NCI-H510A treated with DMSO at 0.1 percent for 48 hours (cell line): ENCODE measurements at regions not wholly inside any gene's neighbourhood (a gene's known extent, or its start where the extent isn't known, plus 50 kb on each side); places are given as distances from the start of the nearest gene placed in this dataset.

Source experiments
- DNase-seq: peaks from one replicate; lab custom pipeline; 2025; lab: John Stamatoyannopoulos, UW

DNA sequence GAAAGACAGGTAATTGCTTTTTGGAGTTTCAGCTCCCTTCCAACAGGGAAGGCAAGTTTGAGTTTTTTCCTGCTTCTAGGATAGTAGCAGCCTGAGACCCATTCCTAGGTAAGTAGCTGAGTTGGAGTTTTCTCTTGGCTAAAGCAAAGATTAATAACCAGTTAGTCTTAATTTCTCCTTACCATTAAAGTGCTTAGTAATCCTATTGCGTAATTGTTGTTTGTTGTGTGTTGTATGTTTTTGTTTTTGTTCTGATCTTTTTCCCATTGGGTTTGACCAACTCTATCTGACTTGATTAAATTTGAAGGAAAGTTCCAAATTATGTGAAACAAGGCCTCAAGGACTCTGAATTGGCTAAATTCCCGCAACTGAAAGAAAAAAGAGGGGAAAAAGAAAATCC is 83.5 kb downstream of the TBX22 start:
- no peak for DNase-seq

DNA sequence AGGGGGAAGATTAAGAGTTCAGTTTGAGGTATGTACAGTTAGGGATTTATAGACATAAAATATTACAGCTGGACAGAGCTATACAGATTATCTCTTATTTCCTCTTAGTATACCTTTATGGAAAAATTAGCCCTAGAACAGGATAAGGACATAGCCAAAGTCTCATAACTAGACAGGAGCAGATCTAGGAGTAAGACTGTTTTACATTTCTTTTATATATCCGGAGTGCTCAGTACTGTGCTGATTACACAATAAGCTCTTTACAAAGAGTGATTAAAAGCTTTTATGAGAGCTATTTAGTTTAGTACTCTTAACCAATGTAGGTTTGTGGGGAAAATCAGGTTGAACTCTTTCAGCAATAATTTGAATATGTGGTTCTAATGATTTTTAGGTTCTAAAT is 105.8 kb downstream of the TBX22 start:
- DNase-seq: no peak

DNA sequence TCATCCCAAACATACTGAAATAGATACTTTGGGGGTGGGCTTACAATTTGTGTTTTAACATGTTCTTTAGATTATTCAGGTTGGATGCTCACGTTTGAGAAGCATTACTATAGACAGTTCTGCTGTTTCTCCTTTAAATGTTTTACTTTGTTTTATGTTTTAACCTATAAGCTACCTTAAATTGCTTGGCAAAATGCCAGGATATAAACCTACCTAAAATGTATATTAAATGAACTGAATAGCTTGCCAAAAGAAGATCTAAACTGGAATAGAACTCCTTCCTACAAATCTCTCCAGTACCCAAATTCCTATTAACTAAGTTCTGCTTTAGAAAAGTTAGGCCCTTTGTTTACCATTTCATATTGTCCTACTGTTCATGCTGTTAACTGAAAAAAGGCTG is 124.4 kb downstream of the TBX22 start:
- DNase-seq: no peak

DNA sequence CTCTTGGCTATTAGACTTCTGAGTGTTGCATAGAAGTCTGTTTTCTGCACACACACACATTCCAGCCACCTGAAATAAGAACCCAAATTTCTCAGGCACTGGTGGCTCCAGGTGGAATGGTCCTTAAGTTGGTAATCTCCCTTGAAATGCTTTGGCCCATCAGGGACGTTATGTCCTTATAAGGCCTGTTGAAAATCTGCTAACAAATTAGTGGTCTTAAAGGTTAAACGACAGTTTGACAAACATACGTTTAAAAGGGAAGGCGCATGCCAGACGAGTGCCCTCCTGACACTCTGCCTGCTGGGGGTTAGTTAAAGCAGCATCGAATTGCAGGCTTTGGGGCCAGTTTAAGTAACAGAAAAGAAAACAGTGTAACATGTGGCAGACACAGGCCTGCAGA is 125.0 kb downstream of the TBX22 start:
- no peak for DNase-seq

DNA sequence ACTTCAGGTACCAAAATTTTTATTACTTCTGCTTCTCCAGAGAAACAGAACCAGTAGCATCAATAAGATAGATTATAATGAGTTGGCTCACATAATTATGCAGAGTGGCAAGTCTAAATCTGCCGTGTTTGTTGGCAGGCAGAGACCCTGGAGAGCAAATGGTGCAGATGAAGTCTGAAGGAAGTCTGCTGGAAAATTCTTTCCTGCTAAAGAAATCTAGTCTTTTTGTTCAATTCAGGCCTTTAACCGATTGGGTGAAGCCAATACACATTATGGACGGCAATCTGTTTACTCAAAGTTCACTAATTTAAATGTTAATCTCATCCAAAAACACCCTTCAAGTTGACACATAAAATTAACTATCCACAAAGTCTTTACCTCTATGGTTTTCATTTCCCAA is 156.0 kb downstream of the TBX22 start:
- DNase-seq: no peak

DNA sequence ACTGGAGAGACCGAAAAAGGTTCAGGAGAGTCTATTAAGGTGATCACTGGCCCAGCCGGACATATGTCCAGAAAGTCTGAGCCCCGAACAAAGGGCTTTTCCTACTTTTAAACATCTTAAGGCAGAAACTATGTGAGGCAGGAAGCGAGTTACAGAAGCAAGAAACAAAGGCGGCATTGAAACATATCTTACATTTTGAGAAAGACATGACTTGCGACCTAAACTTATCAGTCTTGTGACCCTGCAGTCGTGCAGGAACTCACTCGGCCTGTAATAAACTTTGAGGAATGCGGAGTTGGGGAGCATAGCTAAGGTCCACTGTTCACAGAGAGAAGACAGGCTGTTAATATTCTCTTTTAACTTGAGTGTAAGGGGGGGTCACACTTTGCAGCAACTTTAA is 158.7 kb downstream of the TBX22 start:
- no peak for DNase-seq

DNA sequence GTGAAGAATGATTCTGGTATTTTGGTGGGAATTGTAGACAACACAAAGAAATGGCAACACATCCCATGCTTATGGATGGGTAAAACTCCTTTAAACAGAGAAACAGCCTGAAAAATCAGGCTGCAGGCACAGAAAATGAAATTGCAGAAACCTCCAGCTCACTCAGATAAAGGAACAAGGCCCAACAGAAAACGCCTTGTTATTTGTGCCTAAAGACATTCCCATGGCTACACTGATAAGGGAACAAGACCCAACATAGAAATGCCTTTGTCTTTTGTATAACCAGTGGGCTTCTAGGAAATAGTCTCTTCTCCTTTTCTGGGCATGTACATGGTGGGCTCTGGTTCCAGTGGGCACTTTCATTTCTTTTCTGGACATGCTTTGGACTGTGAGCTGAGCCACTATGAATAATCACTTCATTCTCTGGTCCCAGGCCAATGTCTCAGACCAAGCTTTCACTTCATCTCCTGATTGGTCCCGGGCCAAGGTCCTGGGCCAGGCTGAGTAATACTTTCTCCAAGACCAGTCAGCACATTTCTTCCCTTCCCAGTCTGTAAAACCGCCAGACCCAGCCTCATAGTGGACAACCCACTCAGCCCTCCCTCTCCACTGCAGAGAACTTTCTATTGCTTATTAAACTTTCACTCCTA is 160.5 kb downstream of the TBX22 start:
- no peak for DNase-seq

DNA sequence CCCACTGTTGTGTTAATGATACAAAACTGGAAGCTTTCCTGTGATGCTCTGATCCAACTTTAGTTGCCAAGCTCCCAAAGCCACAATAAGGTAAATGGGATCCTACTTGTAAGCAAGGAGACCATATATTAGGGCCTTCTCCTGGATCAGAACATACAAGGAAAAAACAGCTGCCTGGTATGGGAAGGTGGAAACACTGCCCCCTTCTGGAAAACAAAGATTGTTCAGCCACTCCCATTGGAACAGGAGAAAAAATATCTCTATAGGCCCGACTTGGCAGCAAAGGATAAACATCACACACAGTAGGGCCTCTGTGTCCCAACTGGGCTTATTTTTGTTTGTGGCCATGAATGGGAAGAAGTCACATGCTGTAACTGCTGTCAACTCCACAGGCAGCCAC is 166.5 kb downstream of the TBX22 start:
- no peak for DNase-seq

DNA sequence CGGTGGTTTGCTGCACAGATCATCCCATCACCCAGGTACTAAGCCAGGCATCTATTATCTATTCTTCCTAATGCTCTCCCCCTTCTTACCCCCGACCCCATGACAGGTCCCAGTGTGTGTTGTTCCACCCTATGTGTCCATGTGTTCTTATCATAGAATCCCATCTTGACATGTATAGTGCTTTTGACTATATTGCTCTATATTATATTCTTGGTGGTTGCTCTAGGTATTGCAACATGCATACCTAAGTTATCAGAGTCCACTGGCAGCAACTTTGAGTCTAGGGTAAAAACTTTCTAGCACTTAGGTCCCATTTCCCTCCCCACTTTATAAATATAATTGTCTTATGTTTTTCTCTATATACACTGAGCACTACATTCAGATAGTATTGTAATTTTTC is 170.3 kb downstream of the TBX22 start:
- no peak for DNase-seq

DNA sequence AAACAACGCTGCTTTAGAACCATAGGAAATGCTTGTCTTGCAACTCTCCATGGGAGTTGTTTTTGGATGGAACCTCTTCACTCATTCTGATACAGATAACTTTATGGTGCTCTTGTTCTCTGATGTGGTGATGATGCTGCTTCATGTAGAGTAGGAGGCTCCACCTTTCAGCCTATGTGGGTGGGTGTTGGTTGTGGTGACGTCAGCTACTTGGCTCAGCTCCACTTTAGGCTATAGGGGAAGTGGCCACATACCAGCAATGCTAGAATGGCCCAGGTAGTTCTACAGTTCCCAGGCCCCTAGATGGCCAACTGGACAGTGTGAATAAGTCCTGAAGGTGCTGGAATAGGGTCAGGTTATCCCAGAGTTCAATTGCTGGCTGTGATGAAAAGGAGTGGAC is 192.1 kb downstream of the TBX22 start:
- no peak for DNase-seq

DNA sequence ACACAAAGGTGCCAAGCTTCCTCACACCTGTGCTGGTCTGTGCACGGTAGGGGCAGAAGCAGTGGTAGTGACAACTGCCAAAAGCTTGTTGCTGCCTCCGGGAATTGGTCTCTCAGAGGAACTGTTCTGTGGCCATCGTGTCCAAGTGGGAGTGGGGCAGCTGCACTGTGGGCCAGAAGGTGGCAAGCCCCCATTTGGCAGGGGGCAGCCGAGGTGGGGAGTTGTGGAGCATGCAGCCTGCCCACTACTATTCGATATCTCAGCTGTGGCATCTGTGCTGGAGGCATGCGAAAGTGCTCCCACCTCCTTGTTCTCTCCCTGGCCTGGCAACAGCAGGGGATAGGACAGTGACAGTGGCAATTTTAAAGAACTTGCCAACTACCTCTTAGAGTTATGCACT is 192.8 kb downstream of the TBX22 start:
- DNase-seq: no peak

DNA sequence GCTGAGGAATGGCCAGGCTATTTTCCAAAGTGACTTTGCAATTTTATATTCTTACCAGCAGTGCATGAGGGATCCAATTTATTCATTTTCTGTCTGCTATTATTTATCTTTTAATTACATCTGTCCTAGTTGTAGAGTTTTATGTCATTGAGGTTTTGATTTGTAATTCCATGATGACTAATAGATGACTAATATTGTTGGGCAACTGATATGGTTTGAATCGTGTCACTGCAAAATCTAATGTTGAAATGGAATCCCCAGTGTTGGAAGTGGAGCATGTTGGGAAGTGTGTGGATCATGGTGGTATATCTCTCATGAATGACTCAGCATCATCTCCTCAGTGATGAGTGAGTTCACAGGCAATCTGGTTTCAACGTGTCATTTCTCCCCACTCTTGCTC is 201.5 kb downstream of the TBX22 start:
- DNase-seq: no peak

DNA sequence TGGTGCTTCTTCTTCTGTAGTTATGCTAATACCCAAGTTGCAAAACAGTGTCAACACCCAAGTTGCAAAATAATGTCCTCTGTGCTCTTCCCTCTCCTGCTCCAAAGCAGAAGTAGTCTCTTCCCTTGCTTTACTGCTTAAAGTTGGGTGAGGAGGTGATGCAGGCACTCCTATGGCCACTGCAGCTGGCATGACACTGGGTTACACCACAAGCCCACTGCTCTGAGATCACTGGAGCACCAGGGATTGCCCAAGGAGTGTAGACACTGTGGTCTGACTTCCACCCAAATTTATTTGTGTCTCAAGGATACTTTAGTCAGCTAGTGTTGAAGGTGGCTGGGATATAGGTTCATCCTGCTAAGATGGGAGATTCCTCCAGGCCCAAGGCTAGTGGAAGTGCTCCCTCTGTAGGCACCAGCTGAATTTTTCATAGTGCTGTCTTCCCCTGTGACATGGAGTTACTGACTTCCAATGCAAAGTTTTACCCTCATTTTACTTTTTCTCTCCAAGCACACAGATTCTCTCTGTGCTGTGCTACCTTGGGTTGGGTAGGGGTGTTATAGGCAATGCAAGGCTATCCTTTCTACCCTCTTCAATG is 196.2 kb upstream of the TENT5D start:
- no peak for DNase-seq

DNA sequence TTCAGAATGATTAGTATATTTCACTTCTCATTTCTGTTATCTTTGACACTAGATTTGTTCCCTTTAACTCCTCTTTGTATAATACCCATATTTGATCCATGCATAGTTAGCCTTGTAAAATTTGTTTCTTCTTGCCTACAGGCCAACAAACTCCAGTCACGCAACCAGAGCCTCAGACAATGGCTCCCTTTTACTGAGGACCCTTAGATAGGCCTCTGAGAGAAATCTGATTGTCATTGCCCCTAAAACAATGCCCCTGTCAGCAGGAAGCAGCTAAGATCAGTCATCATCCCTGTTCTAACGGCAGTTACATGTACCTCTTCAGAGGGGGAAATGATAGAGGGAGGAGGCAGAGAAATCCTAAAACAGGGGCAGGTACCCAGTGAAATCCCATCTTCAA is 190.6 kb upstream of the TENT5D start:
- DNase-seq: no peak

DNA sequence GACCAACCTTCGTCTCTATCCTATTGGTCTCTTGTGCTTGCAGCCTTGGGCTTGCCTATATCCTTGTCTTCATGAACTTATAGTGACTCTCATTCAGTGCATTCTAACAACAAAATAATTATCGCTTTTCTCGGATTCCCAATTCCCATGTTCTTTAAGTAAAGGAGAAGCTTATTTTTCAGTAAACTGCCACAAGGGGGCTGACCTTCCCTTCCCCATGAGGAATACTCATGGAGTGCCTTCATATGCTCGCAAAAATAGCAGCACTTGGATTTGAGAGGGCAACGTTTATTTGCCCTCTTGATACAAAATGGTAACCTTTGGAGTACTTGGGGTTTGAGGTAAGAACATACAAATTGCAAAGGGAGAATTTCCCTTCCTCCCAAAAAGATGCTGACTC is 183.2 kb upstream of the TENT5D start:
- no peak for DNase-seq

DNA sequence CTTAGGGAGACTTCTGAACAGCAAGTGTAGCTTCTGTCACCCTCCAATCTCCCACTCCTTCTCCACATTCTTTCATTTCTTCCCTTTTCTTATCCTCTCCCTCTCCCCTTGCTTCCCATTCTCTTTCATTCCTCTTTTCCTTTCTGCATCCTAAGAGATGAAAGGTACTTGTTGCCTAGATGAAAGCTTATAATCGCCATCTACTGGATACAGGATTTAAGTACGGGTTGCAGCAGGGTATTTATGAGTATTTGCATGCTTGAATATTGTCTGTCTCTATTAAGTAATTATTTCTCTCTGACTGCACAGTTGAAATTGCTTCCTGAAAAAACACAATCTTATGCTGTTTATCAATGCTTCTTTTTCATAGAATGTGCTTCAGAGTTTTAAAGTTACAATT is 174.0 kb upstream of the TENT5D start:
- no peak for DNase-seq

DNA sequence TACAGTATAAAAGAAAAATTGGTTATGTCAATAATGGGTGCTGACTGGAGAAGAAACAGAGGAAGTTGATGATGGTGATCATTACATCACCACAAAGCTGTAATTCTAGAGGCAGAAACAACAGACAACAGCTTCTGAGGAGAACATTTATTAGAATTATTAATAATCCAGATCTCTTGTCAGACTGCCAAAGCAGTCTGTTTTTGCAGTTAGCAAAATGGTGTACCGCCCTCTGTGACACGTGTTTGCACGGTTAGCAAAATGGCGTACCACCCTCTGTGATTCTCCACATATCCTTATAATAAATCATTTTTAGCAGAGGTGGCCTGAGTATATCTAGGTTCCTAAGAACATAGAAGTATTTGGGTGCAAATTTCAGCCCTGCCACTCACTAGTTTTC is 154.0 kb upstream of the TENT5D start:
- no peak for DNase-seq

DNA sequence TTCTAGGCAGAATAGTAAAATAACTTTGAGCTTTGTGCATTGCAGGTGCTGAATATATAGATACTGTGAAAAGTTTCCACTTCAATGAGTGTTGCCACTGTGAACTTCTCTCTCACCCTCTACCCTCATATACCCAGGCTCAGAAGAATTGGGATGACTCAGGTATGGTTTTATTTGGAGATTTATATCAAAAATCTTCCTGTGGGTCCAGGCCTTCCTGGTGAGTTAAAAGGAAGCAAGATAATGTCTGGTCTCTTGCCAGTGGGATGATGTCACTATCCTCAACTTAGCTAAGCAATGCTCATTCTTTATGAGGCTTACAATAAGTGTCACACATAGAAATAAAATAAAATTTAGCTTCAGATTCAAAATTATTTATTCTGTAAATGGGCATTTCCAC is 153.3 kb upstream of the TENT5D start:
- no peak for DNase-seq

DNA sequence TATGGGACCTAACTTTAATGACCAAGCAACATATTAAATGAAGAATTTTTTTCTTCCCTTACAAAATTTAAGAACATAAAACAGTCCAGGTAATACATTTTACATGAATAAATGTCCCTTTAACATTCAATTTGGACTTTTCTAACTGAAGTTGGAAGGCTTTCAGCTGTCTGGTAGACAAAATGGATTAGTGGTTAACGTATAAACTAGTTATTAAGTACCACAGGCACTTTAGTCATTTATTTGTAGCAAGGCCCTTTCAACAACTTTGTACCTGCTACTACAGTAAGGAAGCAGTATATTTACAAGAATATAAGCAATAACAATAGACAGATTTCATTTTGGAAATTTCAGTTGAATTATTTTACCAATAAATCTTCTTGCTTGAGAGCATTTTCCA is 152.5 kb upstream of the TENT5D start:
- no peak for DNase-seq

DNA sequence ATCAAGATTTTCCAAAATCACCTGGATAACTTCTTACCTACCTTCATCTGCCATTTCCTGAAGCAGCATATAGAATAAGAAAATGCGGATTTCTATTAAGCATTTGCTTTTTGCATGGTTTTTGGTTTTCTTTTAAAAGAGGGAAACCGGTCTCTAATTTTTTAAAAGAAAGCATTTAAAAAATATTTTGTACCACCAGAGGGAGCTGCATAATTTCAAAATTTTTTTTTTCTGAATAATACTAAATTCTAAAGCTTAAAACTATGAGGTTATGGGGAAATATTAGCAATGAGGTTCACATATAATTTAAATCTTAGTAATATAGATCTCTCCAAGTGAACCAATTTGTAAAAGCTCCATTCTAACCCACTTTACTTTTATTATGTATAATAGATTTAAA is 137.7 kb upstream of the TENT5D start:
- DNase-seq: no peak

DNA sequence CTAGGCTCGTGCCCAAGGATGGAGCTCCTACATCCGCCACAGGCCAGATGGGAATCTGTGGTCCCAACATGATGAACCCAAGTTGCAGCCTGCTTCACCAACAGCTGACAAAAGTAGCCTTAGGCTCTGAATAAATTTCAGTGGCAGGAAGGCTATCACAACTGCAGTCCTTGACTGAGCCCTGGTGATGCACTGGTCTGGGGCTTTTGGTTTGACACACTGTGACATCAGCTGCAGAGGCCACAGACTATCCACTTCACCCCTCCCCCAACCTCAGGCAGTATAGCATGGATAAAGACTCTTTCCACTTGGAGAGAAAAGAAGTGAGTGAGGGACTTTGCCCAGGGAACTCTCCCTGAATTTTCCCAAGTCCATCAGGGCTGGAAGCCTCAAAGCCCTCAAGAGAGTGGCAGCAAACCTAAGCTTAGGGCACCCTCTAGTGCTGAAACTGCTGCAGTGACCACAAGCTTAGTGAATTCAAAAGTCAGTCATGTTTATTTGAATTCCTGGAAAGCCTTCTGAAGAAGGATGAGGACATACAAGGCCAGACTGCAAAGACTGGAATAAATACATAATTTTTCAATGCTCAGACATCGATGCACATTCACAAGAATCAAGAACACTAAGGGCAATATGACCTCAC is 135.0 kb upstream of the TENT5D start:
- DNase-seq: no peak

DNA sequence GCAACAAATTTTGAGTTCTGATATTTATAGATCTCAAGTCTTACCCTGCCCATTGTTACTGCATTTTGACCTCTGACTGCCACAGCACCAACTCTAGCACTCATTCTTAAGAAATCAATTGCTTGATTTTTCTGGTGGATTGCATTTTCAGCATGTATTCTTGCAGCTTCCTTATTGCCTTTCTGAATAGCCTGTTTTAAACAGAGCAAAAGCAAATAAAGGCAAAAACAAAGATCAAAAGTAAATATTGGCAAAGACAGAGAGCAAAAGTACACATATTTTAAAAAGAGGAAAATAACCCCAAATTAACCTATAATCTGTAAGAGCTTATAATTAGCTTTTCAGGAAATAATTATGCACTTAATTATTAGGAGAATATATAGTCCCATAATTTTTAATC is 129.4 kb upstream of the TENT5D start:
- no peak for DNase-seq

DNA sequence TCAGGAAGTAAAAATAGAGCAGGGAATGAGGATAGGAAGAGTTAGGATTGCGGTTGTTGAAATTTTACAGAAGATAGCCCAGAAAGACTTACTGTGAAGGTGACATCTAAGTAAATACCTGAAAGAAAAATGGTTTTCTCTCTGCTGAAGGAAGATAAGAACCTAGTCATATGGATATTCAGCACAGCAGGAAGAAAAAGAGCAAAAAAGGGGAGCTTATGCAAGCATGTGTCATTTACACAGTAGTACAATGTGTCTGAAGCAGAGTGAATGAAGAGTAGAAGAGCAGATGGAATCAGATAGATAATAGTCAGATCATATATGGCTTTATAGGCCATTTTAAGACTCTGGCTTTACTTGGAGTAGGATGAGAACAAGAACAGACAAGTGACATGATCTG is 126.9 kb upstream of the TENT5D start:
- DNase-seq: no peak

DNA sequence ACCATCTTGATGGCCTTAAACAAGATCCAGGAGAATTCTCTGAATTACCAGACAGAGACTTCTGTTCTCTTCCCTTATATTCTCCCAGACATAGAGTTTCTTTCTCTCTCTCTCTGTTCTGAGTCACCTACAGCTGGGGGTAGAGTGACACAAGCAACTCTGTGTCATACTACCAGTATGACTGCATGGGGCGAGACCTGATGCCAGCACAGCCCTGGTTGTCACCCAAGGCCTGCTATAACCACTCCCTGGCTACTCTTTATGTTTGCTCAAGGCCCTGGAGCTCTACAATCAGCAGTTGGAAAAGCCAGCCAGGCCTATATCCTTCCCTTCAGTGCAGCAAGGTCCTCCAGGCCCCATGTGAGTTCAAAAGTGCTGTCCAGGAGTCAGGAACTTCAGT is 114.2 kb upstream of the TENT5D start:
- DNase-seq: no peak
